ENCODE measurements at regions not wholly inside any gene's neighbourhood (a gene's known extent, or its start where the extent isn't known, plus 50 kb on each side); places are given as distances from the start of the nearest gene placed in this dataset.

DNA sequence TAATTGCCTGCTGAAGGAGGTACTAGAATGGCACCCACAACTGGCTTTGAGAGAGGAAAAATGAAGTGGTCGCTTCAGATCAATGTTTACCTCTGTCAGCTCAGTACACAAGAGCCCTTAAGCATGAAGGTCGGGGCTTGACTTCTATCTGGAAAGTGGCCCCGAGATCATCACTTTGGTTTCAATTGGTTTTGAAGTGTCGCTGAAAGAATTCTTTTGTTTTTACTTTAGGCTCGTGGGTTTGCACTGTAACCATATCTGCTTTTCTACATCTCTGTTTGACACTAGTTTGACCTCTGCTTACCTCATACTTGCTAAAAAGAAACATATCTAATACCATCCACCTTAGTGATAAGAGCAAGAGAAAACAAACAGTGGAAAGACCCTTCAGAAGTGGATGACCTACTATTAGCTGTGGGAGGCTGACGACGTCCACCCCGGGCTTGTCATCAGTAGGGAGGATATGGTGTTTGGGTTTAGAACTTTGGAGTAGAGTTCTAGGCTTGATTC is 361.8 kb downstream of the GATA3 start:
- H3K4me1 ChIP-seq (ENCODE audit: control insufficient read depth in 4 of 4, insufficient read depth in 4 of 4, low read length in 3 of 4), result no peaks in the 10 kb centered on the region
- no peak for DNase-seq (ENCODE audit: low spot score)
- peaks cover 0 to 3% (median 1%) of the 10 kb centered on the region in 4 donors for H3K27me3 ChIP-seq (ENCODE audit: control insufficient read depth in 4 of 4, insufficient read depth in 4 of 4, low read length in 3 of 4)
- H3K9me3 ChIP-seq (ENCODE audit: control insufficient read depth in 4 of 4, low read length in 3 of 4), result no peaks in the 10 kb centered on the region
- H3K36me3 ChIP-seq (ENCODE audit: control insufficient read depth in 4 of 4, insufficient read depth in 3 of 4, low read depth in 1 of 4, low read length in 3 of 4), result no peaks in the 10 kb centered on the region
- H3K4me3 ChIP-seq (ENCODE audit: low read depth in 1 of 3, low read length in 3 of 3), result no peak overlapping the region
- no peak overlapping the region for H3K9ac ChIP-seq (ENCODE audit: low read depth in 1 of 2, low read length in 2 of 2)
- TF ChIP-seq HNF4G (IDR thresholded peaks at IDR 0.05), result no peak
- no peak overlapping the region for H3K27ac ChIP-seq (ENCODE audit: low read depth in 1 of 2, low read length in 2 of 2)
- 20% methylated on average over 8 of the region's 8 CpGs for WGBS

DNA sequence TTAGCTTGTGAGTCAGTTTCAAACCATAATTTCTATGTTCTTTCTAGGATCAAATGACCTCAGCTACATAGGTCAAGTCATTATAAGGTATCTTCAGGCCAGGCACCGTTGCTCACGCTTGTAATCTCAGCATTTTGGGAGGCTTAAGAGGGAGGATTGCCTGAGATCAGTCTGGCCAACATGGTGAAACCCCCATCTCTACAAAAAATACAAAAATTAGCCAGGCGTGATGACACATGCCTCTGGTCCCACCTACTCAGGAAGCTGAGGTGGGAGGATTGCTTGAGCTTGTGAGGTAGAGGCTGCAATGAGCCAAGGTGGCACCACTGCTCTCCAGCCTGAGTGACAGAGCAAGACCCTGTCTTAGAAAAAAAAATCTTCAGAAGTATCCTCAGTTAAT is 362.3 kb downstream of the GATA3 start:
- H3K36me3 ChIP-seq (ENCODE audit: control insufficient read depth in 4 of 4, insufficient read depth in 3 of 4, low read depth in 1 of 4, low read length in 3 of 4), result no peaks in the 10 kb centered on the region
- no peak for DNase-seq (ENCODE audit: low spot score)
- no peaks in the 10 kb centered on the region for H3K4me1 ChIP-seq (ENCODE audit: control insufficient read depth in 4 of 4, insufficient read depth in 4 of 4, low read length in 3 of 4)
- H3K27ac ChIP-seq (ENCODE audit: low read depth in 1 of 2, low read length in 2 of 2), result no peak overlapping the region
- TF ChIP-seq CTCF (IDR thresholded peaks at IDR 0.05; ENCODE audit: low read depth, low read length, missing input control) (no peak), FOXA1 (IDR thresholded peaks at IDR 0.05) (no peak), ZBTB33 (IDR thresholded peaks at IDR 0.05) (no peak), YY1 (IDR thresholded peaks at IDR 0.05) (no peak), NR2F2 (IDR thresholded peaks at IDR 0.05) (no peak), EGR1 (IDR thresholded peaks at IDR 0.05; ENCODE audit: low read depth in 2 of 2) (no peak), REST (IDR thresholded peaks at IDR 0.05) (no peak), HNF4G (IDR thresholded peaks at IDR 0.05) (no peak), SP1 (IDR thresholded peaks at IDR 0.05) (no peak), TAF1 (conservative IDR thresholded peaks at IDR 0.05) (no peak), MAX (IDR thresholded peaks at IDR 0.05) (no peak), RXRA (IDR thresholded peaks at IDR 0.05) (no peak), FOXA2 (IDR thresholded peaks at IDR 0.05) (no peak)
- no peak overlapping the region for H3K4me3 ChIP-seq (ENCODE audit: low read depth in 1 of 3, low read length in 3 of 3)
- peaks cover 0 to 3% (median 0%) of the 10 kb centered on the region in 4 donors for H3K27me3 ChIP-seq (ENCODE audit: control insufficient read depth in 4 of 4, insufficient read depth in 4 of 4, low read length in 3 of 4)
- WGBS, result 57% methylated on average over 3 of the region's 3 CpGs
- no peaks in the 10 kb centered on the region for H3K9me3 ChIP-seq (ENCODE audit: control insufficient read depth in 4 of 4, low read length in 3 of 4)
- H3K9ac ChIP-seq (ENCODE audit: low read depth in 1 of 2, low read length in 2 of 2), result no peak overlapping the region
